ENCODE measurements at regions not wholly inside any gene's neighbourhood (a gene's known extent, or its start where the extent isn't known, plus 50 kb on each side); places are given as distances from the start of the nearest gene placed in this dataset.
"Not testable (repeated sequence)": the region's sequence is repeated elsewhere in the genome, so short reads cannot be mapped to it uniquely, and the experiment has no call there.

DNA sequence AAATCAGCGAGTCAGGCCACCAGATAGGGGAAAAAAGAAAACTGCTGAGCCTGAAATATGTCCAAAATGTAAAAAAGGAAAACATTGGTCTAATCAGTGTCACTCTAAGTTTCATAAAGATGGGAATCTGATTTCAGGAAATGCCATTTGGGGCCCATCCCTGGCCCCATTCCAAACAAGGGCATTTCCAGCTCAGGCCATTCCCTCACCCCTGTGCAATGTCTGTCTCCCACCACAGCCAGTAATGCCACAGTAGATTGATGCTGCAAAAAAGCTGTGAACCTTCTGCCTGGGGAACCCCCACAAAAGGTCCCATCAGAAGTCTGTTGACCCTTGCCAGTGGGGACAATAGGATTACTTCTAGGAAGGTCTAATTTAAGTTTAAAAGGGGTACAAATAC lies 199.6 kb downstream of the YTHDC2 start:
- Histone ChIP-seq H3K9ac (ENCODE audit: extremely low read depth, insufficient read length, low read length) (no peak overlapping the region), H3K14ac (ENCODE audit: insufficient read depth, low read length) (no peak overlapping the region), H2AK5ac (ENCODE audit: insufficient read length, low read length) (no peak overlapping the region), H3K27me3 (ENCODE audit: insufficient read depth, low read length) (no peaks in the 10 kb centered on the region), H3K23ac (ENCODE audit: insufficient read length, low read depth, low read length) (no peak overlapping the region), H4K5ac (ENCODE audit: insufficient read length, low read depth, low read length) (no peak overlapping the region), H4K8ac (replicated peaks; ENCODE audit: insufficient read length, low read depth, low read length) (no peak overlapping the region), H2BK5ac (ENCODE audit: insufficient read length, low read length) (no peak overlapping the region), H4K91ac (ENCODE audit: insufficient read length, low read depth, low read length) (no peak overlapping the region), H3K27ac (ENCODE audit: insufficient read length, low read depth, low read length) (no peak overlapping the region), H3T11ph (ENCODE audit: low read length) (no peak overlapping the region), H4K20me1 (ENCODE audit: control insufficient read depth, insufficient read depth, insufficient read length) (no peaks in the 10 kb centered on the region), H3K9me3 (ENCODE audit: control insufficient read depth, low read depth, low read length) (peaks cover 12% of the 10 kb centered on the region), H3K56ac (ENCODE audit: insufficient read length, low read depth, low read length) (no peak overlapping the region), H3K18ac (ENCODE audit: insufficient read length, low read depth, low read length) (no peak overlapping the region), H3K4me2 (ENCODE audit: insufficient read depth, insufficient read length, low read length) (no peak overlapping the region), H2BK12ac (ENCODE audit: insufficient read length, low read depth, low read length) (no peak overlapping the region), H3K4me1 (ENCODE audit: insufficient read depth, low read length) (no peaks in the 10 kb centered on the region), H2BK20ac (ENCODE audit: low read depth, low read length, poor library complexity, severe bottlenecking) (no peak overlapping the region), H2AFZ (ENCODE audit: low read length) (no peak overlapping the region), H3K79me2 (ENCODE audit: insufficient read depth, low read length) (no peaks in the 10 kb centered on the region), H3K23me2 (ENCODE audit: insufficient read length, low read depth, low read length, poor library complexity, severe bottlenecking) (no peaks in the 10 kb centered on the region), H2BK120ac (ENCODE audit: low read depth, low read length, poor library complexity, severe bottlenecking) (no peak overlapping the region), H3K4ac (ENCODE audit: low read depth, low read length) (no peak overlapping the region), H2BK15ac (ENCODE audit: low read depth, low read length) (no peak overlapping the region), H3K79me1 (ENCODE audit: insufficient read depth, low read depth, low read length, poor library complexity, severe bottlenecking) (no peaks in the 10 kb centered on the region)
- no peak for DNase-seq
- peaks cover 25 to 32% (median 32%) of the 10 kb centered on the region in 3 experiments for H3K36me3 Mint-ChIP-seq (ENCODE audit: insufficient read depth in 1 of 3, low read depth in 3 of 3)
- no CpG with 5 or more reads among the region's 1 CpG for WGBS (ENCODE audit: extremely low coverage, insufficient read length, low lambda C conversion rate)
- H3K4me3 Mint-ChIP-seq = no peak overlapping the region
- no peak for TF ChIP-seq CTCF (conservative IDR thresholded peaks at IDR 0.05)
- H3K27ac Mint-ChIP-seq = no peak overlapping the region
- peaks cover 41 to 53% of the 10 kb centered on the region in 2 experiments for H3K9me3 Mint-ChIP-seq
- H3K27me3 Mint-ChIP-seq (ENCODE audit: low read depth) = no peaks in the 10 kb centered on the region; the same call in none of the 2 replicates
- no peaks in the 10 kb centered on the region for H3K4me1 Mint-ChIP-seq

GRCh38 chr5:113715921-113716320 lies 202.4 kb downstream of the YTHDC2 start:
- peaks cover 41 to 50% of the 10 kb centered on the region in 2 experiments for H3K9me3 Mint-ChIP-seq
- H3K18ac ChIP-seq (ENCODE audit: insufficient read length, low read depth, low read length) = not testable (repeated sequence)

More at GRCh38 chr5:113715921-113716320, 202.4 kb downstream of the YTHDC2 start:
- H3K9me3 ChIP-seq (ENCODE audit: control insufficient read depth, low read depth, low read length) = peaks cover 12% of the 10 kb centered on the region
- not testable (repeated sequence) for H4K8ac ChIP-seq (replicated peaks; ENCODE audit: insufficient read length, low read depth, low read length); H3T11ph ChIP-seq (ENCODE audit: low read length); H3K14ac ChIP-seq (ENCODE audit: insufficient read depth, low read length); H3K27ac ChIP-seq (ENCODE audit: insufficient read length, low read depth, low read length); H3K56ac ChIP-seq (ENCODE audit: insufficient read length, low read depth, low read length); DNase-seq; H3K4ac ChIP-seq (ENCODE audit: low read depth, low read length); H3K4me2 ChIP-seq (ENCODE audit: insufficient read depth, insufficient read length, low read length); H2BK20ac ChIP-seq (ENCODE audit: low read depth, low read length, poor library complexity, severe bottlenecking); H3K9ac ChIP-seq (ENCODE audit: extremely low read depth, insufficient read length, low read length); H2AK5ac ChIP-seq (ENCODE audit: insufficient read length, low read length); H3K23ac ChIP-seq (ENCODE audit: insufficient read length, low read depth, low read length); H4K5ac ChIP-seq (ENCODE audit: insufficient read length, low read depth, low read length); H2BK12ac ChIP-seq (ENCODE audit: insufficient read length, low read depth, low read length); H3K79me2 ChIP-seq (ENCODE audit: insufficient read depth, low read length); H2BK15ac ChIP-seq (ENCODE audit: low read depth, low read length); H3K79me1 ChIP-seq (ENCODE audit: insufficient read depth, low read depth, low read length, poor library complexity, severe bottlenecking); H3K4me1 ChIP-seq (ENCODE audit: insufficient read depth, low read length); H3K27me3 ChIP-seq (ENCODE audit: insufficient read depth, low read length); H3K23me2 ChIP-seq (ENCODE audit: insufficient read length, low read depth, low read length, poor library complexity, severe bottlenecking); H2AFZ ChIP-seq (ENCODE audit: low read length); H3K27me3 Mint-ChIP-seq (ENCODE audit: low read depth); H3K27ac Mint-ChIP-seq; H4K91ac ChIP-seq (ENCODE audit: insufficient read length, low read depth, low read length); H3K4me1 Mint-ChIP-seq; H2BK120ac ChIP-seq (ENCODE audit: low read depth, low read length, poor library complexity, severe bottlenecking); H2BK5ac ChIP-seq (ENCODE audit: insufficient read length, low read length); H3K4me3 Mint-ChIP-seq; H4K20me1 ChIP-seq (ENCODE audit: control insufficient read depth, insufficient read depth, insufficient read length)
- WGBS (ENCODE audit: extremely low coverage, insufficient read length, low lambda C conversion rate) = no CpG with 5 or more reads among the region's 2 CpGs
- peaks cover 28 to 32% (median 31%) of the 10 kb centered on the region in 3 experiments for H3K36me3 Mint-ChIP-seq (ENCODE audit: insufficient read depth in 1 of 3, low read depth in 3 of 3)
